ENCODE measurements at regions not wholly inside any gene's neighbourhood (a gene's known extent, or its start where the extent isn't known, plus 50 kb on each side); places are given as distances from the start of the nearest gene placed in this dataset.

DNA sequence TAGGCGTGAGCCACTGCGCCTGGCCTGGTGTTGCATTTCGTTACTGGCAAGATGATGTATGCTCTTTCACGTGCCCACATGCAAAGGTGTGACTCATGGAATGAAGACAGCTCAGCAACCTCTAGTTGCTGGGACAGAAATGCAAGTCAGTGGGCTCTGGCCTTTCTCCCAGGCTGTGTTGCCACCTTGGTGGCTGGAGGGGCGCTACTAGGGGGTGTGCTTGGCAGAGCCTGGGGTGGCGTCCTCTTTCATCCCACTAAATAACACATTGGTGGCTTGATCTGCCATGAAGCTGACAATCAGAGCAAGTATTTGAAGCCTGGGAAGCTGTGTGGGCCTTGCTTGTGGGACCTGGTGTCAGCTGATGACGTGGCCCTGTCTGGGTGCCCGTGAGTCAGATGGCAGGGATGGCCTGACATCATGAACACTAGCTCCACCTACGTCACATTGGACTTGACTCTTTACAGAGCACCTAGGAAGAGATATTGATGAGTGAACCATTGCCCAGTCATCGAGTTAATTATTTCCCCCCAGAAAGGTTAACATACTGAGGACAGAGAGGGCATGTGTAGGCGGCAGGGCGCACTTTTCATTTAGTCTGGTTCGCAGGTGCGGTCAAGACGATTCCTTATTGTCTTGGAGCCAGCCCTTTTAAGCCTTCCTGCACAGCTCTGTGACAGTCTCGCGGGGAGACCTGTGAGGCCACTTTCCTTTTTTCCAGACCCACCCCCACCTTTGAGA is 154.2 kb downstream of the TM9SF2 start:
- Histone ChIP-seq H2AFZ (no peak overlapping the region), H3K79me2 (ENCODE audit: low read depth) (no peaks in the 10 kb centered on the region), H3K4me3 (no peak overlapping the region), H3K4me1 (replicated peaks; ENCODE audit: insufficient read depth) (no peaks in the 10 kb centered on the region), H4K20me1 (ENCODE audit: insufficient read depth) (no peaks in the 10 kb centered on the region), H3K4me2 (no peak overlapping the region), H3F3A (ENCODE audit: insufficient read depth, low read depth) (no peaks in the 10 kb centered on the region), H3K27ac (no peak overlapping the region), H3K9me3 (ENCODE audit: insufficient read depth, low read depth) (no peaks in the 10 kb centered on the region), H3K36me3 (ENCODE audit: low read depth) (no peaks in the 10 kb centered on the region), H3K9me2 (ENCODE audit: insufficient read depth) (no peaks in the 10 kb centered on the region), H3K27me3 (ENCODE audit: insufficient read depth, low read depth) (no peaks in the 10 kb centered on the region)
- no TSS peak for BruUV-seq (replicated peaks)
- no peak for DNase-seq
- POLR2A ChIA-PET (ENCODE audit: unreplicated experiment), result no interaction called here
- CTCF ChIA-PET, result interaction anchor here (1.2 kb wide), 1 partner anchor 1472 kb away, joined by 4 read pairs; no protein-coding TSS in a partner anchor
- TF ChIP-seq, protein P1, sequence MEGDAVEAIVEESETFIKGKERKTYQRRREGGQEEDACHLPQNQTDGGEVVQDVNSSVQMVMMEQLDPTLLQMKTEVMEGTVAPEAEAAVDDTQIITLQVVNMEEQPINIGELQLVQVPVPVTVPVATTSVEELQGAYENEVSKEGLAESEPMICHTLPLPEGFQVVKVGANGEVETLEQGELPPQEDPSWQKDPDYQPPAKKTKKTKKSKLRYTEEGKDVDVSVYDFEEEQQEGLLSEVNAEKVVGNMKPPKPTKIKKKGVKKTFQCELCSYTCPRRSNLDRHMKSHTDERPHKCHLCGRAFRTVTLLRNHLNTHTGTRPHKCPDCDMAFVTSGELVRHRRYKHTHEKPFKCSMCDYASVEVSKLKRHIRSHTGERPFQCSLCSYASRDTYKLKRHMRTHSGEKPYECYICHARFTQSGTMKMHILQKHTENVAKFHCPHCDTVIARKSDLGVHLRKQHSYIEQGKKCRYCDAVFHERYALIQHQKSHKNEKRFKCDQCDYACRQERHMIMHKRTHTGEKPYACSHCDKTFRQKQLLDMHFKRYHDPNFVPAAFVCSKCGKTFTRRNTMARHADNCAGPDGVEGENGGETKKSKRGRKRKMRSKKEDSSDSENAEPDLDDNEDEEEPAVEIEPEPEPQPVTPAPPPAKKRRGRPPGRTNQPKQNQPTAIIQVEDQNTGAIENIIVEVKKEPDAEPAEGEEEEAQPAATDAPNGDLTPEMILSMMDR (conservative IDR thresholded peaks at IDR 0.05), result no peak
- TF ChIP-seq EZH2 (IDR thresholded peaks at IDR 0.05; ENCODE audit: low read depth), result no peak
- intact Hi-C loops (cut with micrococcal nuclease; ENCODE audit: unreplicated experiment), result loop anchor here (2.0 to 10.0 kb wide), 4 partner anchors 262 to 1469 kb away; no protein-coding TSS in a partner anchor

DNA sequence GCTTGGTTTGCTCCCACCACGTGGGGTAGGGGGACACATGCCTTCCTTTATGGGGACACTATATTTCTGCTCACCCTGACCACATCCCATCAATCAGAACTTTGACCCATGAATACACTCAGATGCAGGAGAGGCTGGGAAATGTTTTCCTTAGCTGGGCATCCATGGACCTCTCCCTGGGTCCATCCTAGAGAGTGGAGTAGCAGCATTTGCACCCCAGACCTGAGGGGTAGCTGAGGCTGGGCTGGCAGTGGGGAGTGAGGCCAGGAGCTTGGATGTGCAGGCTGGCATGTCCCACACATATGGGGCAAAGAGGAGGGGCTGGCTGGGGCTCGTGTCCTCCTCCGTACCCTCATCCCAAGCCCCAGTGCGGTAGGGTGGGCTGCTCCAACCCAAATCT is 152.8 kb downstream of the TM9SF2 start:
- Histone ChIP-seq H3K9me2 (ENCODE audit: insufficient read depth) (no peaks in the 10 kb centered on the region), H3K79me2 (ENCODE audit: low read depth) (no peaks in the 10 kb centered on the region), H3K9me3 (ENCODE audit: insufficient read depth, low read depth) (no peaks in the 10 kb centered on the region), H3K4me3 (no peak overlapping the region), H2AFZ (no peak overlapping the region), H4K20me1 (ENCODE audit: insufficient read depth) (no peaks in the 10 kb centered on the region), H3F3A (ENCODE audit: insufficient read depth, low read depth) (no peaks in the 10 kb centered on the region), H3K4me2 (no peak overlapping the region), H3K27ac (no peak overlapping the region), H3K36me3 (ENCODE audit: low read depth) (no peaks in the 10 kb centered on the region), H3K4me1 (replicated peaks; ENCODE audit: insufficient read depth) (no peaks in the 10 kb centered on the region), H3K27me3 (ENCODE audit: insufficient read depth, low read depth) (no peaks in the 10 kb centered on the region)
- no peak for DNase-seq
- TF ChIP-seq, protein P1 (conservative IDR thresholded peaks at IDR 0.05), result no peak
- TF ChIP-seq EZH2 (IDR thresholded peaks at IDR 0.05; ENCODE audit: low read depth), result no peak
- intact Hi-C loops (cut with micrococcal nuclease; ENCODE audit: unreplicated experiment), result loop anchor here (10.0 kb wide), 1 partner anchor 1471 kb away; no protein-coding TSS in a partner anchor
- ChIA-PET CTCF (no interaction called here), POLR2A (ENCODE audit: unreplicated experiment) (no interaction called here)
- no TSS peak for BruUV-seq (replicated peaks)

DNA sequence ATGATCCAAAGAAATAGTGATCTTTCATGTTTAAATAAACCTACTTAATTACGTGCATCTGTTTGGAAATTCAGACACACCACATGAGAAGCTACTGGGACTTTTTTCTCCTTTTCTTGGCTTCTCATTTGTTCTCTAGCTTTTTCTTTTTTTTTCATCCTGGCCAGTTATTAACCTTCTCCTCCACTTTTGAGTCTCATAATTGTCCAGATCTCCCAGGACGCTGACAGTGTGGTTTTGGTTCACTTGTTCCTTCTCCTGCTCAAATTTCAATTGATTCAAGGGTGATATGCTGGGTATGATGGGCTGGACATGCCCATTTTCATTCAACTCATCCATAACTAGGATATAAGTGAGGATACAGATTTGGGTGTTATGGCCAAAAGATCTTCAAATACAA is 152.3 kb downstream of the TM9SF2 start:
- TF ChIP-seq, protein P1 (conservative IDR thresholded peaks at IDR 0.05), result no peak
- TF ChIP-seq EZH2 (IDR thresholded peaks at IDR 0.05; ENCODE audit: low read depth), result no peak
- ChIA-PET CTCF (no interaction called here), POLR2A (ENCODE audit: unreplicated experiment) (no interaction called here)

More for the DNA sequence above, 152.3 kb downstream of the TM9SF2 start:
- Histone ChIP-seq H4K20me1 (ENCODE audit: insufficient read depth) (no peaks in the 10 kb centered on the region), H3F3A (ENCODE audit: insufficient read depth, low read depth) (no peaks in the 10 kb centered on the region), H3K4me3 (no peak overlapping the region), H3K79me2 (ENCODE audit: low read depth) (no peaks in the 10 kb centered on the region), H3K9me3 (ENCODE audit: insufficient read depth, low read depth) (no peaks in the 10 kb centered on the region), H3K36me3 (ENCODE audit: low read depth) (no peaks in the 10 kb centered on the region), H3K4me1 (replicated peaks; ENCODE audit: insufficient read depth) (no peaks in the 10 kb centered on the region), H3K27me3 (ENCODE audit: insufficient read depth, low read depth) (no peaks in the 10 kb centered on the region), H3K9me2 (ENCODE audit: insufficient read depth) (no peaks in the 10 kb centered on the region), H2AFZ (no peak overlapping the region), H3K27ac (no peak overlapping the region), H3K4me2 (no peak overlapping the region)
- no peak for DNase-seq
- intact Hi-C loops (cut with micrococcal nuclease; ENCODE audit: unreplicated experiment), result loop anchor here (10.0 kb wide), 1 partner anchor 1471 kb away; no protein-coding TSS in a partner anchor
- no TSS peak for BruUV-seq (replicated peaks)
